WERI-Rb-1 (cell line): ENCODE measurements at regions not wholly inside any gene's neighbourhood (a gene's known extent, or its start where the extent isn't known, plus 50 kb on each side); places are given as distances from the start of the nearest gene placed in this dataset.

ENCODE experiments used
- DNase-seq: peaks from one replicate; pipeline ENCODE4 v3.0.0-alpha.2; 2020
- H3K27ac ChIP-seq: fragments of 250-450 bp; sonication (Bioruptor Pico); 2 replicates; pipeline ENCODE4 v1.5.1; 2020; ENCODE audit warnings: mild to moderate bottlenecking, moderate library complexity
- H3K27me3 ChIP-seq: fragments of 250-450 bp; sonication (Bioruptor Pico); 2 replicates; pipeline ENCODE4 v1.5.1; 2021; ENCODE audit warnings: mild to moderate bottlenecking, low read depth, moderate library complexity; ENCODE audit not compliant: insufficient read depth, severe bottlenecking
- H3K36me3 ChIP-seq: fragments of 250-450 bp; sonication (Bioruptor Pico); 2 replicates; pipeline ENCODE4 v1.5.1; 2020; ENCODE audit warnings: mild to moderate bottlenecking, moderate library complexity
- H3K4me3 ChIP-seq: 2 replicates; pipeline ENCODE4 v1.5.1; 2011; ENCODE audit warnings: low read depth, mild to moderate bottlenecking, control low read depth, low read length
- H3K9me3 ChIP-seq: fragments of 250-450 bp; sonication (Bioruptor Pico); 2 replicates; pipeline ENCODE4 v1.5.1; 2021; ENCODE audit warnings: mild to moderate bottlenecking, moderate library complexity; ENCODE audit not compliant: severe bottlenecking
- TF ChIP-seq, protein P1 (sequence below): IDR thresholded peaks from 2 replicates; pipeline ENCODE4 v1.5.1; 2011; ENCODE audit warnings: low read depth, mild to moderate bottlenecking, control low read depth, inconsistent platforms, low read length

DNA sequence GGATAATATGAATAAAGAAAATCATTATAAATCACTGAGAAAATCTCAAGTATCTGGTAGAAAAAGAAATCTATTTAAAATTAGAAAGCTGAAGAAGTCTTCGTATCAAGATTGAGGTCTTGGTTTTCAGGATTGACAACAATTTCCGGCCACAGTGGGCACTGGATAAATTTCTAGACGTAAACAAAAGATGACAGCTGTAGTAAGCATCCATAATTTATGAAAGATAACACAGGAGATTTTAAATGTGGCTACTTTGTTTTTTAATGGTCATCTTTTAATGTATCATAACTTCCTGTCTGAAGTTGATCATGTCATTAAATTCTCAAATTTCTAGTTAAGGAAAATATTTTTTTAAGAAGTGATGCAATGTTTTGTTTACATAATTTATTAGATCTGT lies 444.2 kb downstream of the HTR1B start:
- no peaks in the 10 kb centered on the region for H3K27me3 ChIP-seq
- no peaks in the 10 kb centered on the region for H3K36me3 ChIP-seq
- H3K4me3 ChIP-seq: no peak overlapping the region
- no peak for DNase-seq
- H3K27ac ChIP-seq: no peak overlapping the region
- TF ChIP-seq, protein P1, sequence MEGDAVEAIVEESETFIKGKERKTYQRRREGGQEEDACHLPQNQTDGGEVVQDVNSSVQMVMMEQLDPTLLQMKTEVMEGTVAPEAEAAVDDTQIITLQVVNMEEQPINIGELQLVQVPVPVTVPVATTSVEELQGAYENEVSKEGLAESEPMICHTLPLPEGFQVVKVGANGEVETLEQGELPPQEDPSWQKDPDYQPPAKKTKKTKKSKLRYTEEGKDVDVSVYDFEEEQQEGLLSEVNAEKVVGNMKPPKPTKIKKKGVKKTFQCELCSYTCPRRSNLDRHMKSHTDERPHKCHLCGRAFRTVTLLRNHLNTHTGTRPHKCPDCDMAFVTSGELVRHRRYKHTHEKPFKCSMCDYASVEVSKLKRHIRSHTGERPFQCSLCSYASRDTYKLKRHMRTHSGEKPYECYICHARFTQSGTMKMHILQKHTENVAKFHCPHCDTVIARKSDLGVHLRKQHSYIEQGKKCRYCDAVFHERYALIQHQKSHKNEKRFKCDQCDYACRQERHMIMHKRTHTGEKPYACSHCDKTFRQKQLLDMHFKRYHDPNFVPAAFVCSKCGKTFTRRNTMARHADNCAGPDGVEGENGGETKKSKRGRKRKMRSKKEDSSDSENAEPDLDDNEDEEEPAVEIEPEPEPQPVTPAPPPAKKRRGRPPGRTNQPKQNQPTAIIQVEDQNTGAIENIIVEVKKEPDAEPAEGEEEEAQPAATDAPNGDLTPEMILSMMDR: no peak
- H3K9me3 ChIP-seq: no peaks in the 10 kb centered on the region

DNA sequence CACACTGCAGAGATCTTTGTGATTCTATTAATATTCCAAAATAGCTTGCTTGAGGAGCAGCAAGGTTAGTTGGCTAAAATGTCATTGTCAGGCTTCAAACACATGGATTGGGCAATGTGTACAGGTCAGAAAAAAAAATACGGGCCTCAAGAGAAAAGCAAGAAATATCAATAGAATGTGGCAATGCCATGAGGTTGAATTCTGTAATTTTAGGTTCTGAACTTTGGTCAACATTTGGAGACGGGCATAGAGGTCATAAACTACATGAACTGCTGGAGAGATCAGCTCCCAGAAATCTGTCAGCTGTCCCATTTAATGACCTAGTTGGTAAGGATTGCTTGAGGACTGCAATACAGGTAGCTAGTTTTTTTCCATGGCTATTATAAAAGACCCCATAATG lies 445.8 kb downstream of the HTR1B start:
- no peak for DNase-seq
- TF ChIP-seq, protein P1: no peak

DNA sequence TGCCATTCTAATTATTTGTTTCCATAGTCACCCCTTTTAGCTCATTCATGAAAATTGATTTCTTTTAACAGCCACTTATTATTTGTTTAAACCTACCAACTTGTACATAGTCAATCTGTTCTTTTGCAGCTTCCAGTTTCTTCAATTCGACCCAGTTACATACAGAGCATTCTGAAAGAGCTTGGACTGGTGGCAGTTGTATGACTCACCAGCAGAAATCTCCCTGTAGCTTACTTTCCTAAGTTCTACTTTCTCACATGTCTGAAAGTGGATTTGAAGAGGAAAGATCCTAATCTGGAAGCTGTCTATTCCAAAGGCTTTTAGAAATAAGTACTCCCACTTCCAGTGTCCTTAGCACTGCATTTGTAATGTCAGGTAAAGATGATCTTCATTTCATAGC lies 447.9 kb downstream of the HTR1B start:
- DNase-seq: no peak
- TF ChIP-seq, protein P1: no peak
- Histone ChIP-seq H3K27ac (no peak overlapping the region), H3K36me3 (no peaks in the 10 kb centered on the region), H3K9me3 (no peaks in the 10 kb centered on the region), H3K4me3 (no peak overlapping the region), H3K27me3 (no peaks in the 10 kb centered on the region)

More for the DNA sequence above, 445.8 kb downstream of the HTR1B start:
- no peaks in the 10 kb centered on the region for H3K9me3 ChIP-seq
- H3K27ac ChIP-seq: no peak overlapping the region
- no peak overlapping the region for H3K4me3 ChIP-seq
- no peaks in the 10 kb centered on the region for H3K36me3 ChIP-seq
- no peaks in the 10 kb centered on the region for H3K27me3 ChIP-seq

DNA sequence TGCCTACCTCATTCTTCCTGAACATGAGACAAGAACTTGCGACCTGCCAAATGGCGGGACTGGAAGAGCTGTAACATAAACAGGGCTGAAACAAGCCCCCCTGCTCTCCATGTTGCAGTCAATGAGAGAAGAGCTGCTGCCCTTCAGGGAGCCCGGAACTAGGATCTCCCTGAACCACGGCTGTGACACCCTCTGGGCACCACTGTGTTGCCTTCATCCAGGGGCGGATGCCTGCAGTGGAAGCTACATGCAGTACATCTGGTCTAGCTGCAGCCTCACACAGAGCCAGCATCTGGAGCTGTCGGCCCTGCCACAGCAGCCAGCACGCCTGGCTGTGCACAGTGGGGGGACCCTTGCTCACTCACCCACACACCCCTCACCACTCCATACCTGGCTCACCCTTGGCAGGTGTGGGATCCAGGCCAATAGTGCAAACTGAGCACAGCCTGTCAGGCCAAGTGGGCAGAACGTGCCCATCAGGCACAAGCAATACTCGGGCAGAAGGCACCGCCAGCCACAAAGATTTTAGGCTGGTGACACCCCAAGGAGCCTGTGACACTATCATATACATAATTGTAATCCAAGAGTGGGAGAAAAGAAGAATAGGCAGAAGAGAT lies 451.3 kb downstream of the HTR1B start:
- TF ChIP-seq, protein P1: no peak
- no peak overlapping the region for H3K4me3 ChIP-seq
- H3K27me3 ChIP-seq: no peaks in the 10 kb centered on the region
- no peaks in the 10 kb centered on the region for H3K9me3 ChIP-seq
- DNase-seq: no peak
- no peaks in the 10 kb centered on the region for H3K36me3 ChIP-seq
- no peak overlapping the region for H3K27ac ChIP-seq

DNA sequence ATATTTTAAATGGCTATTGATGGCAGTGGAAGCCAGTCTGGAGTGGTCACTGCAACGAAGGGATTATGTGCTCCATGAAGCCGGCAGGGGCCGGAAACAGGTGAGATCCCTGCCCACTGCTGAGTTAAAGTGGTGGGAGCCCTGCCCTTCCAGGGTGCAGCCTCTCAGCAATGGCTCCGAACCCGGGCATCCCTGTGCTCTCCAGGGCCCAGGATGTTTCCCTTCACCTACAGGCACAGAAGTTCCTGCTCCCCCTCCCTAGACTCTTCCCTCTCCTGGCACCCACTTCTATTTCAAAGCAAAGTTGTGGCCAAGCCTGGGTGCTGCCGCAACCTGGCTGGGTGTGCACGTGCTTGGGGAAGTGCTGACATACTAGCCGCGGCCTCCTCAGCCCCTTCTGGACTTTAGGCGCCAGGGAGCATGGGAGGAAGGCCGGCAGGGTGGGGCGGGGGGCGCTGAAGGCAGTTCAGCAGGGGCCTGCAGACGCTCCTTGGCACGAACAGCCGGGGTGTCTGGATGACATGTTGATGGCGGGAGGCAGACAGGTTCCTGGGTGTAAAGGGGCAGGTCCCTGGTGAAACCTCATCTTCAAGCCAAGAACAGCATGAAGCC lies 452.3 kb downstream of the HTR1B start:
- H3K4me3 ChIP-seq: no peak overlapping the region
- H3K36me3 ChIP-seq: no peaks in the 10 kb centered on the region
- H3K27ac ChIP-seq: no peak overlapping the region
- TF ChIP-seq, protein P1: no peak
- no peak for DNase-seq
- no peaks in the 10 kb centered on the region for H3K9me3 ChIP-seq
- no peaks in the 10 kb centered on the region for H3K27me3 ChIP-seq

DNA sequence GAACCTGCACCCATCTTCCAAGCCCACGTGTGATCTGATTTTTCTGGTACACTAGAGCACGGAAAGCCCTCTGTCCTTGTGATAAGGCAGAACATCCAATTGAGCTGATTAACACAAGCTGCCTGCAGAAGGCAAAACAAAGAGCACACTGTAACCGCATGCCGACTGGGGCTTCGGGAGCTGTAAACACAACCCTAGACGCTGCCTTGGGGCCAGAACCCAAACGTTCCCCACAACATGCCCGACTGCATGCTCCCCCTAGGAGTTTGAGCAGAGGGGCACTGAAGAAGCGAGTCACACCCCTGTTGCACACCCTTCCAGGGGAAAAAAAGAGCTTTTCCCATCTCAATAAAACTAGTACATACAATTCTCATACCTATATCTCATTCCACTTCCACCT lies 470.7 kb downstream of the HTR1B start:
- Histone ChIP-seq H3K9me3 (no peaks in the 10 kb centered on the region), H3K4me3 (no peak overlapping the region), H3K36me3 (no peaks in the 10 kb centered on the region), H3K27me3 (no peaks in the 10 kb centered on the region), H3K27ac (no peak overlapping the region)
- TF ChIP-seq, protein P1: no peak
- no peak for DNase-seq
